ENCODE measurements at regions not wholly inside any gene's neighbourhood (a gene's known extent, or its start where the extent isn't known, plus 50 kb on each side); places are given as distances from the start of the nearest gene placed in this dataset.

DNA sequence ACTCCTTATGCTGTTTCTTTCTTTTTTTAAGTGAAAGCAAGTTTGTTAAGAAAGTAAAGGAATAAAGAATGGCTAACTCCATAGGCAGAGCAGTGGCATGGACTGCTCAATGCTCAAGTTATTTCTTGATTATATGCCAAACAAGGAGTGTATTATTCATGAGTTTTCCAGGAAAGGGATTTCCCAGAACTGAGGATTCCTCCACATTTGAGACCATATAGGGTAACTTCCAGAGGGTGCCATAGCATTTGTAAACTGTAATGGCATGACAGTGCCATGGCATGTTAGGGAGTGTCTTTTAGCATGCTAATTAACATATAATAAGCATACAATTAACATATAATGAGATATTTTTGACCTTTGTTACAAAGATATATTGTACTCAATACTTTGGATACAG is 1034.5 kb upstream of the PHF14 start:
- Histone ChIP-seq H3K9ac (ENCODE audit: control insufficient read depth, extremely low read depth, insufficient read depth, low read length) (no peak overlapping the region), H3K4me2 (ENCODE audit: control insufficient read depth, extremely low read depth, insufficient read depth, low read depth, low read length) (no peak overlapping the region), H3K27ac (ENCODE audit: control insufficient read depth, insufficient read depth, low read length) (no peak overlapping the region), H3K4me1 (ENCODE audit: control insufficient read depth, extremely low read depth, insufficient read depth, low read length) (no peaks in the 10 kb centered on the region), H3K27me3 (ENCODE audit: control insufficient read depth, extremely low read depth, insufficient read depth, low read length) (no peaks in the 10 kb centered on the region), H2AFZ (ENCODE audit: control insufficient read depth, low read length) (no peak overlapping the region), H3K36me3 (ENCODE audit: control insufficient read depth in 2 of 2, extremely low read depth in 1 of 2, insufficient read depth in 2 of 2, low read length in 2 of 2) (no peaks in the 10 kb centered on the region), H3K4me3 (ENCODE audit: control insufficient read depth in 2 of 3, extremely low read depth in 1 of 3, insufficient read depth in 2 of 3, low read depth in 1 of 3, low read length in 3 of 3) (no peak overlapping the region), H3K79me2 (ENCODE audit: control insufficient read depth, insufficient read depth, low read length) (no peaks in the 10 kb centered on the region), H3K9me1 (ENCODE audit: control insufficient read depth, extremely low read depth, insufficient read depth, low read length) (no peaks in the 10 kb centered on the region), H3K9me3 (ENCODE audit: control insufficient read depth, low read depth, low read length) (no peaks in the 10 kb centered on the region), H4K20me1 (ENCODE audit: control insufficient read depth, extremely low read depth, insufficient read depth, low read length) (no peaks in the 10 kb centered on the region)
- TF ChIP-seq EZH2 (IDR thresholded peaks at IDR 0.05; ENCODE audit: low read length): no peak
- TF ChIP-seq, protein P1, sequence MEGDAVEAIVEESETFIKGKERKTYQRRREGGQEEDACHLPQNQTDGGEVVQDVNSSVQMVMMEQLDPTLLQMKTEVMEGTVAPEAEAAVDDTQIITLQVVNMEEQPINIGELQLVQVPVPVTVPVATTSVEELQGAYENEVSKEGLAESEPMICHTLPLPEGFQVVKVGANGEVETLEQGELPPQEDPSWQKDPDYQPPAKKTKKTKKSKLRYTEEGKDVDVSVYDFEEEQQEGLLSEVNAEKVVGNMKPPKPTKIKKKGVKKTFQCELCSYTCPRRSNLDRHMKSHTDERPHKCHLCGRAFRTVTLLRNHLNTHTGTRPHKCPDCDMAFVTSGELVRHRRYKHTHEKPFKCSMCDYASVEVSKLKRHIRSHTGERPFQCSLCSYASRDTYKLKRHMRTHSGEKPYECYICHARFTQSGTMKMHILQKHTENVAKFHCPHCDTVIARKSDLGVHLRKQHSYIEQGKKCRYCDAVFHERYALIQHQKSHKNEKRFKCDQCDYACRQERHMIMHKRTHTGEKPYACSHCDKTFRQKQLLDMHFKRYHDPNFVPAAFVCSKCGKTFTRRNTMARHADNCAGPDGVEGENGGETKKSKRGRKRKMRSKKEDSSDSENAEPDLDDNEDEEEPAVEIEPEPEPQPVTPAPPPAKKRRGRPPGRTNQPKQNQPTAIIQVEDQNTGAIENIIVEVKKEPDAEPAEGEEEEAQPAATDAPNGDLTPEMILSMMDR (optimal IDR thresholded peaks at IDR 0.05 in 1 of 3, IDR thresholded peaks at IDR 0.05 in 1 of 3, conservative IDR thresholded peaks at IDR 0.05 in 1 of 3; ENCODE audit: extremely low read depth in 1 of 3, insufficient read depth in 2 of 3, low read length in 3 of 3): no peak
- no peak for DNase-seq (ENCODE audit: low read depth, low spot score)
- dilution Hi-C loops (cut with MboI; ENCODE audit: extremely low pct_ligation_motif_present, low sequenced_read_pairs): no loop called here
- no peak for FAIRE-seq

DNA sequence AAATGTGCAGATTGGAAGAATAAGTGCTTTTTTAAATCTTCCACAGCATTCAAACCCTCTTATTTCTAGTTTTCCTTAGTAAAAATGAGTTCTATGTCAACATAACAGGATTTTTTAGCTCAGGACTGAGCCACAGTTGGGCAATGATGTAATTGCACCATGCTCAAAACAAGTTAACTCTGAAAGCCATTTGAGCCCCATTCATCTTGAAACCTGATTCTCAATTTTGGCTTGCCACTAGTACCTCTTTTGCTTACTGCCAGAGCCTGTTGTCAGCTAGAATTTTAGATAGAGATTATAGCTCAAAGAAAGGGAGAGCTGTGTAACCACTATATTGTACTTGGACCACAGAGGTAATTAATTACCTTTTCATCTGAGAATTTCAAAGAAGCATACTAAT is 1028.5 kb upstream of the PHF14 start:
- H3K27me3 ChIP-seq (ENCODE audit: control insufficient read depth, extremely low read depth, insufficient read depth, low read length): no peaks in the 10 kb centered on the region
- H3K4me2 ChIP-seq (ENCODE audit: control insufficient read depth, extremely low read depth, insufficient read depth, low read depth, low read length): no peak overlapping the region
- no peak for FAIRE-seq
- no peaks in the 10 kb centered on the region for H3K36me3 ChIP-seq (ENCODE audit: control insufficient read depth in 2 of 2, extremely low read depth in 1 of 2, insufficient read depth in 2 of 2, low read length in 2 of 2)
- no peaks in the 10 kb centered on the region for H3K79me2 ChIP-seq (ENCODE audit: control insufficient read depth, insufficient read depth, low read length)
- TF ChIP-seq EZH2 (IDR thresholded peaks at IDR 0.05; ENCODE audit: low read length): no peak
- TF ChIP-seq, protein P1 (optimal IDR thresholded peaks at IDR 0.05 in 1 of 3, IDR thresholded peaks at IDR 0.05 in 1 of 3, conservative IDR thresholded peaks at IDR 0.05 in 1 of 3; ENCODE audit: extremely low read depth in 1 of 3, insufficient read depth in 2 of 3, low read length in 3 of 3): no peak
- H3K9me1 ChIP-seq (ENCODE audit: control insufficient read depth, extremely low read depth, insufficient read depth, low read length): no peaks in the 10 kb centered on the region
- H3K9me3 ChIP-seq (ENCODE audit: control insufficient read depth, low read depth, low read length): no peaks in the 10 kb centered on the region
- H2AFZ ChIP-seq (ENCODE audit: control insufficient read depth, low read length): no peak overlapping the region
- H3K4me1 ChIP-seq (ENCODE audit: control insufficient read depth, extremely low read depth, insufficient read depth, low read length): no peaks in the 10 kb centered on the region
- no peak overlapping the region for H3K27ac ChIP-seq (ENCODE audit: control insufficient read depth, insufficient read depth, low read length)
- dilution Hi-C loops (cut with MboI; ENCODE audit: extremely low pct_ligation_motif_present, low sequenced_read_pairs): no loop called here
- no peak overlapping the region for H3K4me3 ChIP-seq (ENCODE audit: control insufficient read depth in 2 of 3, extremely low read depth in 1 of 3, insufficient read depth in 2 of 3, low read depth in 1 of 3, low read length in 3 of 3)
- H3K9ac ChIP-seq (ENCODE audit: control insufficient read depth, extremely low read depth, insufficient read depth, low read length): no peak overlapping the region
- DNase-seq (ENCODE audit: low read depth, low spot score): no peak
- no peaks in the 10 kb centered on the region for H4K20me1 ChIP-seq (ENCODE audit: control insufficient read depth, extremely low read depth, insufficient read depth, low read length)

All from keratinocyte (primary cell).